Activated naive CD8-positive, alpha-beta T cell treated with anti-CD3 and anti-CD28 coated beads, Interleukin-2, amount 10 ng/mL, durations not matched to agents 7 days and 5 days (primary cell): ENCODE measurements at regions not wholly inside any gene's neighbourhood (a gene's known extent, or its start where the extent isn't known, plus 50 kb on each side); places are given as distances from the start of the nearest gene placed in this dataset.

ENCODE experiments used
- ATAC-seq: fragments of 150-1000 bp; cut with Tn5 transposase; one replicate; pipeline ENCODE4 v1.10.0; 2021; ENCODE audit warnings: low read depth, moderate library complexity
- POLR2A ChIA-PET: fragments of 350-600 bp; sonication (Branson Sonifier 250); formaldehyde crosslinking; loops from one replicate; lab custom pipeline; 2021; ENCODE audit warnings: antibody characterized with exemption; lab: Charles Lee
- DNase-seq: peaks from one replicate; pipeline ENCODE4 v3.0.0; 2021
- H3K27ac Mint-ChIP-seq: one replicate; pipeline ENCODE4 v1.8.0; 2022; ENCODE audit warnings: mild to moderate bottlenecking, mixed read lengths
- H3K27me3 Mint-ChIP-seq: one replicate; pipeline ENCODE4 v1.8.0; 2022; ENCODE audit warnings: mild to moderate bottlenecking, moderate library complexity, mixed read lengths
- H3K36me3 Mint-ChIP-seq: one replicate; pipeline ENCODE4 v1.8.0; 2021; ENCODE audit warnings: mild to moderate bottlenecking, mixed read lengths
- H3K4me1 Mint-ChIP-seq: one replicate; pipeline ENCODE4 v1.8.0; 2021; ENCODE audit warnings: mixed read lengths
- H3K4me3 Mint-ChIP-seq: one replicate; pipeline ENCODE4 v1.8.0; 2022; ENCODE audit warnings: mild to moderate bottlenecking, moderate library complexity, mixed read lengths
- H3K9me3 Mint-ChIP-seq: one replicate; pipeline ENCODE4 v1.8.0; 2021; ENCODE audit warnings: mixed read lengths

GRCh38 chr5:32981061-32981460 lies 269.9 kb downstream of the NPR3 start:
- POLR2A ChIA-PET: no interaction called here
- peaks cover 1% of the 10 kb centered on the region for H3K9me3 Mint-ChIP-seq
- no peak for ATAC-seq
- no peaks in the 10 kb centered on the region for H3K4me1 Mint-ChIP-seq
- H3K27ac Mint-ChIP-seq: no peak overlapping the region
- no peak overlapping the region for H3K4me3 Mint-ChIP-seq
- DNase-seq: no peak
- no peaks in the 10 kb centered on the region for H3K27me3 Mint-ChIP-seq
- H3K36me3 Mint-ChIP-seq: no peaks in the 10 kb centered on the region

- H3K36me3 Mint-ChIP-seq: no peaks in the 10 kb centered on the region
- H3K4me1 Mint-ChIP-seq: no peaks in the 10 kb centered on the region
- POLR2A ChIA-PET: no interaction called here
- H3K9me3 Mint-ChIP-seq: no peaks in the 10 kb centered on the region
- H3K27me3 Mint-ChIP-seq: no peaks in the 10 kb centered on the region
- ATAC-seq (no peak), DNase-seq (no peak)
- H3K27ac Mint-ChIP-seq: no peak overlapping the region
- no peak overlapping the region for H3K4me3 Mint-ChIP-seq
Observed at GRCh38 chr5:32984851-32985610, 273.9 kb downstream of the NPR3 start.

- DNase-seq (no peak), ATAC-seq (no peak)
- POLR2A ChIA-PET: no interaction called here
- H3K4me1 Mint-ChIP-seq: no peaks in the 10 kb centered on the region
- H3K9me3 Mint-ChIP-seq: peaks cover 2% of the 10 kb centered on the region
- no peaks in the 10 kb centered on the region for H3K27me3 Mint-ChIP-seq
- no peak overlapping the region for H3K27ac Mint-ChIP-seq
- H3K36me3 Mint-ChIP-seq: no peaks in the 10 kb centered on the region
- no peak overlapping the region for H3K4me3 Mint-ChIP-seq
Observed at GRCh38 chr5:32989815-32990214, 278.7 kb downstream of the NPR3 start.

- Mint-ChIP-seq H3K27ac (no peak overlapping the region), H3K36me3 (no peaks in the 10 kb centered on the region), H3K9me3 (peaks cover 2% of the 10 kb centered on the region), H3K4me1 (no peaks in the 10 kb centered on the region), H3K4me3 (no peak overlapping the region), H3K27me3 (no peaks in the 10 kb centered on the region)
- ATAC-seq (no peak), DNase-seq (no peak)
- POLR2A ChIA-PET: no interaction called here
Observed at GRCh38 chr5:32990593-32991420, 279.7 kb downstream of the NPR3 start.

GRCh38 chr5:32991421-32991815 lies 280.3 kb downstream of the NPR3 start:
- Mint-ChIP-seq H3K9me3 (peaks cover 4% of the 10 kb centered on the region), H3K36me3 (no peaks in the 10 kb centered on the region), H3K27ac (no peak overlapping the region), H3K4me1 (no peaks in the 10 kb centered on the region), H3K27me3 (no peaks in the 10 kb centered on the region), H3K4me3 (no peak overlapping the region)
- ATAC-seq: no peak
- no peak for DNase-seq
- POLR2A ChIA-PET: no interaction called here

GRCh38 chr5:32996336-32996735 lies 285.2 kb downstream of the NPR3 start:
- H3K4me3 Mint-ChIP-seq: no peak overlapping the region
- POLR2A ChIA-PET: no interaction called here
- H3K9me3 Mint-ChIP-seq: peaks cover 7% of the 10 kb centered on the region
- no peaks in the 10 kb centered on the region for H3K36me3 Mint-ChIP-seq
- ATAC-seq: no peak
- no peaks in the 10 kb centered on the region for H3K27me3 Mint-ChIP-seq
- DNase-seq: no peak
- no peaks in the 10 kb centered on the region for H3K4me1 Mint-ChIP-seq
- no peak overlapping the region for H3K27ac Mint-ChIP-seq

- Mint-ChIP-seq H3K4me1 (no peaks in the 10 kb centered on the region), H3K4me3 (no peak overlapping the region), H3K36me3 (no peaks in the 10 kb centered on the region), H3K9me3 (peaks cover 2% of the 10 kb centered on the region), H3K27ac (no peak overlapping the region), H3K27me3 (no peaks in the 10 kb centered on the region)
- ATAC-seq (no peak), DNase-seq (no peak)
- POLR2A ChIA-PET: no interaction called here
Observed at GRCh38 chr5:33008751-33009418, 297.8 kb downstream of the NPR3 start.

GRCh38 chr5:33010846-33011245 lies 299.7 kb downstream of the NPR3 start:
- Mint-ChIP-seq H3K9me3 (peaks cover 7% of the 10 kb centered on the region), H3K36me3 (no peaks in the 10 kb centered on the region), H3K4me1 (no peaks in the 10 kb centered on the region), H3K27ac (no peak overlapping the region), H3K27me3 (no peaks in the 10 kb centered on the region), H3K4me3 (no peak overlapping the region)
- ATAC-seq (no peak), DNase-seq (no peak)
- POLR2A ChIA-PET: no interaction called here

GRCh38 chr5:33011801-33012200 lies 300.7 kb downstream of the NPR3 start:
- Mint-ChIP-seq H3K27me3 (no peaks in the 10 kb centered on the region), H3K9me3 (peaks cover 11% of the 10 kb centered on the region), H3K27ac (no peak overlapping the region), H3K36me3 (no peaks in the 10 kb centered on the region), H3K4me1 (no peaks in the 10 kb centered on the region), H3K4me3 (no peak overlapping the region)
- DNase-seq: no peak
- ATAC-seq: no peak
- POLR2A ChIA-PET: no interaction called here

- DNase-seq: no peak
- H3K4me1 Mint-ChIP-seq: no peaks in the 10 kb centered on the region
- no peak for ATAC-seq
- no peak overlapping the region for H3K27ac Mint-ChIP-seq
- peaks cover 3% of the 10 kb centered on the region for H3K9me3 Mint-ChIP-seq
- H3K27me3 Mint-ChIP-seq: no peaks in the 10 kb centered on the region
- H3K36me3 Mint-ChIP-seq: no peaks in the 10 kb centered on the region
- no peak overlapping the region for H3K4me3 Mint-ChIP-seq
- POLR2A ChIA-PET: no interaction called here
Observed at GRCh38 chr5:33023649-33024048, 312.5 kb downstream of the NPR3 start.

GRCh38 chr5:33032271-33033070 lies 321.4 kb downstream of the NPR3 start:
- H3K9me3 Mint-ChIP-seq: peaks cover 4% of the 10 kb centered on the region

GRCh38 chr5:33033516-33033915 lies 322.4 kb downstream of the NPR3 start:
- H3K27ac Mint-ChIP-seq: no peak overlapping the region
- no peaks in the 10 kb centered on the region for H3K36me3 Mint-ChIP-seq
- H3K9me3 Mint-ChIP-seq: peaks cover 4% of the 10 kb centered on the region
- POLR2A ChIA-PET: no interaction called here
- H3K4me3 Mint-ChIP-seq: no peak overlapping the region
- no peaks in the 10 kb centered on the region for H3K27me3 Mint-ChIP-seq
- DNase-seq: no peak
- no peak for ATAC-seq
- H3K4me1 Mint-ChIP-seq: no peaks in the 10 kb centered on the region

More at GRCh38 chr5:33032271-33033070, 321.4 kb downstream of the NPR3 start:
- H3K27ac Mint-ChIP-seq: no peak overlapping the region
- H3K27me3 Mint-ChIP-seq: no peaks in the 10 kb centered on the region
- no peak for ATAC-seq
- POLR2A ChIA-PET: no interaction called here
- no peaks in the 10 kb centered on the region for H3K4me1 Mint-ChIP-seq
- H3K4me3 Mint-ChIP-seq: no peak overlapping the region
- H3K36me3 Mint-ChIP-seq: no peaks in the 10 kb centered on the region
- DNase-seq: no peak

GRCh38 chr5:33034777-33035176 lies 323.7 kb downstream of the NPR3 start:
- no peak overlapping the region for H3K4me3 Mint-ChIP-seq
- H3K27ac Mint-ChIP-seq: no peak overlapping the region
- no peaks in the 10 kb centered on the region for H3K36me3 Mint-ChIP-seq
- ATAC-seq (no peak), DNase-seq (no peak)
- peaks cover 2% of the 10 kb centered on the region for H3K9me3 Mint-ChIP-seq
- POLR2A ChIA-PET: no interaction called here
- H3K27me3 Mint-ChIP-seq: no peaks in the 10 kb centered on the region
- H3K4me1 Mint-ChIP-seq: no peaks in the 10 kb centered on the region
